Activated naive CD4-positive, alpha-beta T cell treated with anti-CD3 and anti-CD28 coated beads, Interleukin-2, amount 50 U/mL, for 24 hours (primary cell): ENCODE measurements at regions not wholly inside any gene's neighbourhood (a gene's known extent, or its start where the extent isn't known, plus 50 kb on each side); places are given as distances from the start of the nearest gene placed in this dataset.

Source experiments
- H3K27ac Mint-ChIP-seq: one replicate; pipeline ENCODE4 v1.8.0; 2021; ENCODE audit warnings: mild to moderate bottlenecking, mixed read lengths
- H3K27me3 Mint-ChIP-seq: one replicate; pipeline ENCODE4 v1.8.0; 2021; ENCODE audit warnings: mixed read lengths
- H3K36me3 Mint-ChIP-seq: one replicate; pipeline ENCODE4 v1.8.0; 2021; ENCODE audit warnings: mixed read lengths
- H3K4me1 Mint-ChIP-seq: one replicate; pipeline ENCODE4 v1.8.0; 2021; ENCODE audit warnings: mixed read lengths
- H3K4me3 Mint-ChIP-seq: one replicate; pipeline ENCODE4 v1.8.0; 2021; ENCODE audit warnings: mild to moderate bottlenecking, mixed read lengths
- H3K9me3 Mint-ChIP-seq: one replicate; pipeline ENCODE4 v1.8.0; 2021; ENCODE audit warnings: mixed read lengths

- Mint-ChIP-seq H3K4me1 (no peaks in the 10 kb centered on the region), H3K9me3 (no peaks in the 10 kb centered on the region), H3K27me3 (peaks cover 1% of the 10 kb centered on the region), H3K4me3 (no peak overlapping the region), H3K36me3 (no peaks in the 10 kb centered on the region), H3K27ac (no peak overlapping the region)
These were observed 169.2 kb upstream of the GLI2 start for GRCh38 chr2:120566331-120567035.

- Mint-ChIP-seq H3K27ac (no peak overlapping the region), H3K4me1 (no peaks in the 10 kb centered on the region)
These were observed 168.5 kb upstream of the GLI2 start for GRCh38 chr2:120567128-120567527.

DNA sequence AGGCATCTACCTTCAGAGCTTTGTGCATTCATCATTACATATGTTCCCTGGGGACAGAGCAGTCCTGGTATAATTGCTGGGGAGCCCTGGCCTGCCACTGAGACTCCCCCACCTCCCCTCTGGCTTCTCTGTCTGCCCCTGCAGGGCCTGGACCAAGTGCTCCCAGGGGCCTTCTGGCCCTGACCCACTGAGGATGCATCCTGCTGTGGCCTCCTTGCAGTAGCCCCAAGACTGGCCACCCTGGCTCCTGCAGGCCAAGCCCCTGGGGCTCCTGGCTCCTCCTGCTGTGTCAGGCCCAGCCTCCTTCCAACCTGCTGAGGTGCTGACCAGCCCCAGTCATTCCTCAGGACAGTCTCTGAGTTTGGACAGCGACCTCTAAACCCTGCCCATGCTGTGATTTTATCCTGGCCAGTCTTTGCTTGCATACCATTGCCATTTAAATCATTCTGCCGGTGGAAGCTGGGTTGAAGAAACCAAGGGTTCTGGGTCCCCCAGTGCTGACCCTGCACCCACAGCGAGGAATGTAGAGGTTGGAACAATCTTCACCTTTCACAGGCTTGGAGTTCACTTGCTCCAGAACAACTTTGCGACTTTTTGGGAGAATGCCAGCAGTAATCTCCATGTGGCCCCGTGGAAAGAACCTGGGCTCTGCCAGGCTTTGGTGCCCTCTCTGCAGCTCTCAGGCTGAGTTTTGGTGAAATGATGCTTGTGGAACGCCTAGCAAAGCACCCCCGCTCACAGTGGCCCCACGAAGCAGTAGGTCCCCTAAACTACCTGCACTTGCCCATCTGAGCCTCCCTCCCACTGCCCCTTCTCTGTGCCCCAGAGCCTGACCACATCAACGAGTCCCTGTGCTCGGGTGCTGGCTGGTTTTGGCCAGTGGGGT lies 167.3 kb upstream of the GLI2 start:
- H3K9me3 Mint-ChIP-seq, result no peaks in the 10 kb centered on the region

More at GRCh38 chr2:120567128-120567527, 168.5 kb upstream of the GLI2 start:
- H3K4me3 Mint-ChIP-seq, result no peak overlapping the region
- H3K9me3 Mint-ChIP-seq, result no peaks in the 10 kb centered on the region
- no peaks in the 10 kb centered on the region for H3K36me3 Mint-ChIP-seq
- H3K27me3 Mint-ChIP-seq, result peaks cover 1% of the 10 kb centered on the region

GRCh38 chr2:120568975-120569268 lies 166.7 kb upstream of the GLI2 start:
- H3K4me1 Mint-ChIP-seq, result no peaks in the 10 kb centered on the region
- H3K36me3 Mint-ChIP-seq, result no peaks in the 10 kb centered on the region
- no peak overlapping the region for H3K27ac Mint-ChIP-seq

More for the DNA sequence above, 167.3 kb upstream of the GLI2 start:
- H3K4me3 Mint-ChIP-seq, result no peak overlapping the region
- H3K27me3 Mint-ChIP-seq, result peaks cover 4% of the 10 kb centered on the region
- H3K4me1 Mint-ChIP-seq, result no peaks in the 10 kb centered on the region
- no peak overlapping the region for H3K27ac Mint-ChIP-seq
- no peaks in the 10 kb centered on the region for H3K36me3 Mint-ChIP-seq

DNA sequence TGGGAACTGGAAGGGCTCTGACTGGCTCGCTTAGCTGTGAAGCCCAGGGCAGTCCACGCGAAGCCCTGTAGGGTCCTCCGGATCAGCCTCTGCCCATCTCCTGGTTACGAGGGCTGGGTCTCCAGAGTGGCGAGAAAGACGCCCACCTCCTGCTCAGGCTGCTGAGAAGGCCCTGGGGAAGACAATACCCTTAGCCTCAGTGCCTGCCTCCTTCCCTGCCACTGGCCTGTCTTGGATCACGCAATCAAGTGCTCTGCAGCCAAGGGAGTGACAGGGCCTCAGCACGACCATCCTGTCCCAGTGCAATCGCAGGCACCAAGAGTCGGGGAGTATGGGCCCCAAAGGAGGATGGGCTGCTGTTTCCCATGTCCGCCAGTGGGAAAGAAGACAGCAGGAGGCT lies 165.7 kb upstream of the GLI2 start:
- no peaks in the 10 kb centered on the region for H3K36me3 Mint-ChIP-seq
- no peak overlapping the region for H3K4me3 Mint-ChIP-seq
- H3K9me3 Mint-ChIP-seq, result no peaks in the 10 kb centered on the region
- peaks cover 4% of the 10 kb centered on the region for H3K27me3 Mint-ChIP-seq
- H3K4me1 Mint-ChIP-seq, result no peaks in the 10 kb centered on the region
- H3K27ac Mint-ChIP-seq, result no peak overlapping the region

More at GRCh38 chr2:120568975-120569268, 166.7 kb upstream of the GLI2 start:
- no peak overlapping the region for H3K4me3 Mint-ChIP-seq
- H3K9me3 Mint-ChIP-seq, result no peaks in the 10 kb centered on the region
- peaks cover 4% of the 10 kb centered on the region for H3K27me3 Mint-ChIP-seq

GRCh38 chr2:120570546-120570945 lies 165.1 kb upstream of the GLI2 start:
- Mint-ChIP-seq H3K27me3 (peaks cover 4% of the 10 kb centered on the region), H3K9me3 (no peaks in the 10 kb centered on the region), H3K4me1 (no peaks in the 10 kb centered on the region), H3K36me3 (no peaks in the 10 kb centered on the region), H3K27ac (peak overlapping the region; percentile 31), H3K4me3 (no peak overlapping the region)

GRCh38 chr2:120571015-120571728 lies 164.5 kb upstream of the GLI2 start:
- Mint-ChIP-seq H3K27ac (no peak overlapping the region), H3K36me3 (no peaks in the 10 kb centered on the region), H3K4me3 (no peak overlapping the region), H3K4me1 (no peaks in the 10 kb centered on the region), H3K27me3 (peaks cover 5% of the 10 kb centered on the region), H3K9me3 (no peaks in the 10 kb centered on the region)

DNA sequence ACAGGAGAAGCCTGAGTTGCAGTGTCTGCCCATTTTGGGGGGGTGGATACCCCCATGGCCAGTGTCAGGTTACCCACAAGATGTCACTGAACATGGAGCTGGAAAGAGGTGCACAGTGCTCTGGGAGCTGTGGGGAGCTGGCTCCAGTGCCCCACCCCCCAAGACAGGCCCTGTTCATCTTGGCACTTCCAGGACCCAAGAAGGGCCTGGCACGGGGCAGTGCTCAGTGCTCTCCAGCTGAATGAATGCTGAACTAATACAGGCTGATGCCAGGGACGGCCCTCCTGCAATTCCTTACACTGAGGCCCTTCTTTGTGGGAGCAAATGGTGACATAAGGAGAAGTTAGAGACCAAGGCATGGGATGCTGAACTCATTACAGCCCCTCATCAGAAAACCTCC lies 163.4 kb upstream of the GLI2 start:
- Mint-ChIP-seq H3K9me3 (no peaks in the 10 kb centered on the region), H3K4me1 (peaks cover 1% of the 10 kb centered on the region), H3K27me3 (peaks cover 8% of the 10 kb centered on the region), H3K27ac (no peak overlapping the region), H3K36me3 (no peaks in the 10 kb centered on the region), H3K4me3 (no peak overlapping the region)

GRCh38 chr2:120574620-120575019 lies 161.0 kb upstream of the GLI2 start:
- no peak overlapping the region for H3K27ac Mint-ChIP-seq
- H3K36me3 Mint-ChIP-seq, result no peaks in the 10 kb centered on the region
- no peak overlapping the region for H3K4me3 Mint-ChIP-seq
- H3K27me3 Mint-ChIP-seq, result peaks cover 12% of the 10 kb centered on the region
- peaks cover 4% of the 10 kb centered on the region for H3K4me1 Mint-ChIP-seq
- H3K9me3 Mint-ChIP-seq, result no peaks in the 10 kb centered on the region

DNA sequence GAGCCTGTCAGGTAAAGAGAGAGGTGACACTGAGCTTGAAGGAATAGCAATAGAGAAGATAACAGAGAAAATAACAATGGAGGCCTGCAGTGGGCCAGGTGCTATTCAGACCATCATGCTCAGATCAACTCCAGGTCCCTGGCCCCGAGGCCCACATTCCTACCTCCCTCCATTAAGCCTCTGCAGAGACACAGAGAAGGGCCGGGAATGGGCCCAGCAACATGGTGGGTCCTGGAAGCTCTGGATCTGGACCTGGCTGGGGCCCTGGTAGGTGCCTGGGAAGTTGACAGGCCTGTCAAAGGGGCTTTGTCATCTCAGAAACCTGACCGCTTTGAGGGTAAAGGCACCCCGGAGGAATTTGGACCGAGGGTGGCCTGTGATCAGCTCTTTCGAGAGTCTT lies 159.7 kb upstream of the GLI2 start:
- no peak overlapping the region for H3K27ac Mint-ChIP-seq
- peaks cover 4% of the 10 kb centered on the region for H3K4me1 Mint-ChIP-seq
- H3K9me3 Mint-ChIP-seq, result no peaks in the 10 kb centered on the region

GRCh38 chr2:120576509-120577474 lies 158.9 kb upstream of the GLI2 start:
- H3K9me3 Mint-ChIP-seq, result no peaks in the 10 kb centered on the region

More for the DNA sequence above, 159.7 kb upstream of the GLI2 start:
- H3K4me3 Mint-ChIP-seq, result no peak overlapping the region
- no peaks in the 10 kb centered on the region for H3K36me3 Mint-ChIP-seq
- H3K27me3 Mint-ChIP-seq, result peaks cover 11% of the 10 kb centered on the region

GRCh38 chr2:120577721-120578295 lies 157.9 kb upstream of the GLI2 start:
- Mint-ChIP-seq H3K4me1 (peaks cover 4% of the 10 kb centered on the region), H3K9me3 (no peaks in the 10 kb centered on the region), H3K27ac (no peak overlapping the region), H3K27me3 (peaks cover 13% of the 10 kb centered on the region), H3K4me3 (no peak overlapping the region), H3K36me3 (no peaks in the 10 kb centered on the region)

More at GRCh38 chr2:120576509-120577474, 158.9 kb upstream of the GLI2 start:
- H3K4me3 Mint-ChIP-seq, result no peak overlapping the region
- peaks cover 4% of the 10 kb centered on the region for H3K4me1 Mint-ChIP-seq
- no peaks in the 10 kb centered on the region for H3K36me3 Mint-ChIP-seq
- H3K27me3 Mint-ChIP-seq, result peaks cover 12% of the 10 kb centered on the region
- H3K27ac Mint-ChIP-seq, result no peak overlapping the region

DNA sequence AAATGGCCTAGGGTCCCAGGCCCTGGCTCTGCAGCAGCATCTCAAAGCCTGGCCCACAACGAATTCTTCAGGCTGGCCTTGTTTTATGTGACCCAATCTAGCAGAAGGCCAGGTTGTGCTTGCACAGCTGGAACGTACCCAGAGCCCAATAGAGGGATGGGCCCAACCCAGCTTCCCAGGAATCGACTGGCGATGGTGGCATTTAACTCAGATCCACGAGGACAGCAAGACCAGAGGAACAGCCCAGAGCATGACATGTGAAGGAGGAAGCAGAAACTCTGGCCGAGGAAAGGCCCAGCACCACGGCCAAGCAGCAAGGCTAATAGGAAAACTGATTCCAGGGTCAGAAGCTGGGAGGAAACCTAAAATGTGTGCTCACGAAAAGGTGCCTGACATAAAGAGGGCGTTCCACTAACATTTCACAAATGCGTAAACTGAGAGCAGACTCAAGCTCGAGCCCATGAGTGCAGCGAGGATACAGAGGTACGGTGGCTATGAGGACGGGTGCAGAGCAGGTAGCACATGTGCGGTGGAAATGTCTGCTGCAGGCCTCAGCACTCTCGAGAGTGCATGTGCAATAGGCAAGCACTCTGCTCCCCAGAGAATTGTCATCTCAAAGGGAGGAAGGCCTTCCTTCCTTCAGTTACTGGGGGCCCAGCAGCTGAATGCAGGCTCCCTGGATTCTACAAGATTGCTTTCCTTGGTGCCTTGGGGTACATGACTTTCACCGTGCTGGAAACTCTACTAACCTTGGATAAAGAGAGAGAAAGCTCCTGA lies 156.9 kb upstream of the GLI2 start:
- Mint-ChIP-seq H3K27ac (no peak overlapping the region), H3K4me3 (no peak overlapping the region), H3K27me3 (peaks cover 17% of the 10 kb centered on the region)

More for the DNA sequence above, 156.9 kb upstream of the GLI2 start:
- Mint-ChIP-seq H3K36me3 (no peaks in the 10 kb centered on the region), H3K4me1 (peaks cover 4% of the 10 kb centered on the region), H3K9me3 (no peaks in the 10 kb centered on the region)
